ENCODE measurements at regions not wholly inside any gene's neighbourhood (a gene's known extent, or its start where the extent isn't known, plus 50 kb on each side); places are given as distances from the start of the nearest gene placed in this dataset.

- H3K4me3 ChIP-seq (replicated peaks in 1 of 3; ENCODE audit: insufficient read depth in 1 of 3, low read depth in 1 of 3, low read length in 3 of 3), result no peak overlapping the region
- no TSS peak for BruUV-seq (replicated peaks)
- dilution Hi-C loops (cut with MboI; ENCODE audit: extremely low pct_ligation_motif_present, low sequenced_read_pairs), result no loop called here
- FAIRE-seq (no peak), DNase-seq (ENCODE audit: low read depth, low spot score) (no peak)
- intact Hi-C loops (cut with micrococcal nuclease), result no loop called here
- no peaks in the 10 kb centered on the region for H3K9me3 ChIP-seq (replicated peaks; ENCODE audit: control insufficient read depth, insufficient read depth, low read length)
- no peak overlapping the region for H3K4me2 ChIP-seq (ENCODE audit: insufficient read depth, low read length)
- no peaks in the 10 kb centered on the region for H3K9me1 ChIP-seq (replicated peaks; ENCODE audit: control insufficient read depth, extremely low read depth, insufficient read depth, low read length)
- H2AFZ ChIP-seq (ENCODE audit: low read depth, low read length), result no peak overlapping the region
- no peak overlapping the region for H3K27ac ChIP-seq (ENCODE audit: insufficient read depth, low read depth, low read length)
- no peak overlapping the region for H3K9ac ChIP-seq (replicated peaks; ENCODE audit: extremely low read depth, insufficient read depth, low read length)
- no peak for TF ChIP-seq MAX (IDR thresholded peaks at IDR 0.05; ENCODE audit: insufficient read depth, insufficient read length)
- peaks cover 2 to 7% of the 10 kb centered on the region in 2 experiments for H3K27me3 ChIP-seq (ENCODE audit: control insufficient read depth in 2 of 2, insufficient read depth in 2 of 2, low read length in 2 of 2)
- POLR2A ChIA-PET, result no interaction called here
- no peaks in the 10 kb centered on the region for H3K79me2 ChIP-seq (ENCODE audit: control insufficient read depth, insufficient read depth, low read length)
- H3K36me3 ChIP-seq (ENCODE audit: control insufficient read depth in 2 of 2, extremely low read depth in 1 of 2, insufficient read depth in 2 of 2, low read length in 2 of 2), result no peaks in the 10 kb centered on the region
- H3K4me1 ChIP-seq (ENCODE audit: control insufficient read depth, extremely low read depth, insufficient read depth, low read length), result no peaks in the 10 kb centered on the region
- CTCF ChIA-PET, result no interaction called here
- no peaks in the 10 kb centered on the region for H4K20me1 ChIP-seq (replicated peaks; ENCODE audit: control insufficient read depth, extremely low read depth, insufficient read depth, low read length)
Measured at GRCh38 chr6:104473021-104473429, 386.7 kb downstream of the HACE1 start.

- BruUV-seq (replicated peaks), result no TSS peak
- intact Hi-C loops (cut with micrococcal nuclease), result no loop called here
- DNase-seq (ENCODE audit: low read depth, low spot score) (no peak), FAIRE-seq (no peak)
- Histone ChIP-seq H2AFZ (ENCODE audit: low read depth, low read length) (no peak overlapping the region), H3K9ac (replicated peaks; ENCODE audit: extremely low read depth, insufficient read depth, low read length) (no peak overlapping the region), H3K9me3 (replicated peaks; ENCODE audit: control insufficient read depth, insufficient read depth, low read length) (no peaks in the 10 kb centered on the region), H3K27ac (ENCODE audit: insufficient read depth, low read depth, low read length) (no peak overlapping the region), H3K79me2 (ENCODE audit: control insufficient read depth, insufficient read depth, low read length) (no peaks in the 10 kb centered on the region), H3K4me2 (ENCODE audit: insufficient read depth, low read length) (no peak overlapping the region), H3K36me3 (ENCODE audit: control insufficient read depth in 2 of 2, extremely low read depth in 1 of 2, insufficient read depth in 2 of 2, low read length in 2 of 2) (no peaks in the 10 kb centered on the region), H4K20me1 (replicated peaks; ENCODE audit: control insufficient read depth, extremely low read depth, insufficient read depth, low read length) (no peaks in the 10 kb centered on the region), H3K4me1 (ENCODE audit: control insufficient read depth, extremely low read depth, insufficient read depth, low read length) (no peaks in the 10 kb centered on the region), H3K4me3 (replicated peaks in 1 of 3; ENCODE audit: insufficient read depth in 1 of 3, low read depth in 1 of 3, low read length in 3 of 3) (no peak overlapping the region), H3K27me3 (ENCODE audit: control insufficient read depth in 2 of 2, insufficient read depth in 2 of 2, low read length in 2 of 2) (peaks cover 2 to 10% of the 10 kb centered on the region in 2 experiments), H3K9me1 (replicated peaks; ENCODE audit: control insufficient read depth, extremely low read depth, insufficient read depth, low read length) (no peaks in the 10 kb centered on the region)
- TF ChIP-seq FOS (IDR thresholded peaks at IDR 0.05; ENCODE audit: borderline replicate concordance, insufficient read depth, low read length), result no peak
- TF ChIP-seq MAX (IDR thresholded peaks at IDR 0.05; ENCODE audit: insufficient read depth, insufficient read length), result no peak
- no peak for TF ChIP-seq MYC (IDR thresholded peaks at IDR 0.05; ENCODE audit: low read depth, low read length)
- ChIA-PET POLR2A (no interaction called here), CTCF (no interaction called here)
- dilution Hi-C loops (cut with MboI; ENCODE audit: extremely low pct_ligation_motif_present, low sequenced_read_pairs), result no loop called here
Measured at GRCh38 chr6:104472021-104472901, 387.5 kb downstream of the HACE1 start.

Measured in endothelial cell of umbilical vein (primary cell).